ENCODE measurements at regions not wholly inside any gene's neighbourhood (a gene's known extent, or its start where the extent isn't known, plus 50 kb on each side); places are given as distances from the start of the nearest gene placed in this dataset.

GRCh38 chr11:130813196-130813595 is 103.1 kb downstream of the SNX19 start:
- DNase-seq = no peak
- Histone ChIP-seq H3K4me3 (no peak overlapping the region), H3K27ac (no peak overlapping the region), H3K4me1 (no peaks in the 10 kb centered on the region), H3K27me3 (replicated peaks in 1 of 7) (peaks cover 0 to 15% (median 0%) of the 10 kb centered on the region in 7 donors), H3K9me3 (no peaks in the 10 kb centered on the region), H3K36me3 (no peaks in the 10 kb centered on the region)
- WGBS, 5 donors = 88 to 93% (median 92%) methylated on average over 8 of the region's 8 CpGs
- TF ChIP-seq CTCF (IDR thresholded peaks at IDR 0.05 in 8 of 11, conservative IDR thresholded peaks at IDR 0.05 in 3 of 11) (no peak), POLR2A (IDR thresholded peaks at IDR 0.05) (no peak), POLR2AphosphoS5 (IDR thresholded peaks at IDR 0.05) (no peak)
- intact Hi-C loops (cut with DNase I; ENCODE audit: low total_unique reads) = no loop called here

GRCh38 chr11:130813638-130814037 is 102.6 kb downstream of the SNX19 start:
- no peak for DNase-seq
- Histone ChIP-seq H3K9me3 (no peaks in the 10 kb centered on the region), H3K27ac (no peak overlapping the region), H3K36me3 (no peaks in the 10 kb centered on the region), H3K4me3 (no peak overlapping the region), H3K27me3 (replicated peaks in 1 of 7) (peaks cover 0 to 15% (median 0%) of the 10 kb centered on the region in 7 donors), H3K4me1 (no peaks in the 10 kb centered on the region)
- intact Hi-C loops (cut with DNase I; ENCODE audit: low total_unique reads) = no loop called here
- TF ChIP-seq POLR2A (IDR thresholded peaks at IDR 0.05) = no peak
- TF ChIP-seq CTCF (IDR thresholded peaks at IDR 0.05 in 8 of 11, conservative IDR thresholded peaks at IDR 0.05 in 3 of 11) = no peak
- TF ChIP-seq POLR2AphosphoS5 (IDR thresholded peaks at IDR 0.05) = no peak
- 42 to 65% (median 52%) methylated on average over 3 of the region's 3 CpGs for WGBS, 5 donors

GRCh38 chr11:130814440-130815096 is 101.7 kb downstream of the SNX19 start:
- H3K27ac ChIP-seq = no peak overlapping the region
- intact Hi-C loops (cut with DNase I; ENCODE audit: low total_unique reads) = no loop called here
- H3K9me3 ChIP-seq = no peaks in the 10 kb centered on the region
- no peaks in the 10 kb centered on the region for H3K4me1 ChIP-seq
- H3K4me3 ChIP-seq = no peak overlapping the region
- peaks cover 0 to 15% (median 0%) of the 10 kb centered on the region in 7 donors for H3K27me3 ChIP-seq (replicated peaks in 1 of 7)
- no peaks in the 10 kb centered on the region for H3K36me3 ChIP-seq
- 72 to 95% (median 79%) methylated on average over 4 of the region's 4 CpGs for WGBS, 5 donors
- no peak for TF ChIP-seq POLR2A (IDR thresholded peaks at IDR 0.05)
- TF ChIP-seq POLR2AphosphoS5 (IDR thresholded peaks at IDR 0.05) = no peak
- no peak for TF ChIP-seq CTCF (IDR thresholded peaks at IDR 0.05 in 8 of 11, conservative IDR thresholded peaks at IDR 0.05 in 3 of 11)
- DNase-seq = no peak

GRCh38 chr11:130815097-130815802 is 101.0 kb downstream of the SNX19 start:
- Histone ChIP-seq H3K4me1 (no peaks in the 10 kb centered on the region), H3K4me3 (no peak overlapping the region), H3K27ac (no peak overlapping the region), H3K9me3 (no peaks in the 10 kb centered on the region), H3K27me3 (replicated peaks in 1 of 7) (peaks cover 0 to 15% (median 0%) of the 10 kb centered on the region in 7 donors), H3K36me3 (no peaks in the 10 kb centered on the region)
- 78 to 89% (median 86%) methylated on average over 9 of the region's 9 CpGs for WGBS, 5 donors
- intact Hi-C loops (cut with DNase I; ENCODE audit: low total_unique reads) = no loop called here
- no peak for DNase-seq
- TF ChIP-seq POLR2AphosphoS5 (IDR thresholded peaks at IDR 0.05) (no peak), CTCF (IDR thresholded peaks at IDR 0.05 in 8 of 11, conservative IDR thresholded peaks at IDR 0.05 in 3 of 11) (no peak), POLR2A (IDR thresholded peaks at IDR 0.05) (no peak)

Data from spleen (tissue), 11 donors.